Retinal pigment epithelial cell (primary cell): ENCODE measurements at regions not wholly inside any gene's neighbourhood (a gene's known extent, or its start where the extent isn't known, plus 50 kb on each side); places are given as distances from the start of the nearest gene placed in this dataset.

Experiments used
- DNase-seq: peaks from one replicate; pipeline ENCODE4 v3.0.0-alpha.2; 2010; ENCODE audit warnings: low read depth
- H3K4me3 ChIP-seq: 2 replicates; pipeline ENCODE4 v1.5.1; 2011; ENCODE audit warnings: mild to moderate bottlenecking, low read length, control low read depth, moderate library complexity
- TF ChIP-seq, protein P1 (sequence below): conservative IDR thresholded peaks from 2 replicates; pipeline ENCODE4 v1.5.1; 2011; ENCODE audit warnings: low read depth, low read length, control low read depth, inconsistent platforms

DNA sequence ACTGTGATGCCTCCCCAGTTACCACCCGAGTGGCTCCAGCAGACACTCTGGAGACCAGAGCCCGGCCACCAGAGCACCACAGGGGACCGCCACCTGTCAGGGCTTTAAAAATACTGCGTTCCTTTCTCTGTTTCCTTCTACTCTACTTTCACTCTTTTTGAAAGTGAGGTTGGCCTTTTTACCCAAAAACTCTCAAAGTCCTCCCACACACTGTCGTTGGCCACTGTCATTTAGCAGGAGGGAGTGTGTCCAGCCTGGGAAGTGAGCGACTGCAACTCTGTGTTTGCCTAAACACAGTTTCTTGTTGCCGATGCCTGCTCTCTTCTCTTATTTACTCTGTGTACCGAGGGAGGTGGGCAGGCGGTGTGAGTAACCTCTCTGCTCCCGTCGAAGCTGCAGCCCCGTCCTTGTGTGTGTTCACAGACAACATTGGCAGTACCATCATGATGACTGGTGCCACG lies 90.8 kb upstream of the CLDN5 start:
- H3K4me3 ChIP-seq, result no peak overlapping the region
- DNase-seq, result no peak
- TF ChIP-seq, protein P1, sequence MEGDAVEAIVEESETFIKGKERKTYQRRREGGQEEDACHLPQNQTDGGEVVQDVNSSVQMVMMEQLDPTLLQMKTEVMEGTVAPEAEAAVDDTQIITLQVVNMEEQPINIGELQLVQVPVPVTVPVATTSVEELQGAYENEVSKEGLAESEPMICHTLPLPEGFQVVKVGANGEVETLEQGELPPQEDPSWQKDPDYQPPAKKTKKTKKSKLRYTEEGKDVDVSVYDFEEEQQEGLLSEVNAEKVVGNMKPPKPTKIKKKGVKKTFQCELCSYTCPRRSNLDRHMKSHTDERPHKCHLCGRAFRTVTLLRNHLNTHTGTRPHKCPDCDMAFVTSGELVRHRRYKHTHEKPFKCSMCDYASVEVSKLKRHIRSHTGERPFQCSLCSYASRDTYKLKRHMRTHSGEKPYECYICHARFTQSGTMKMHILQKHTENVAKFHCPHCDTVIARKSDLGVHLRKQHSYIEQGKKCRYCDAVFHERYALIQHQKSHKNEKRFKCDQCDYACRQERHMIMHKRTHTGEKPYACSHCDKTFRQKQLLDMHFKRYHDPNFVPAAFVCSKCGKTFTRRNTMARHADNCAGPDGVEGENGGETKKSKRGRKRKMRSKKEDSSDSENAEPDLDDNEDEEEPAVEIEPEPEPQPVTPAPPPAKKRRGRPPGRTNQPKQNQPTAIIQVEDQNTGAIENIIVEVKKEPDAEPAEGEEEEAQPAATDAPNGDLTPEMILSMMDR, result no peak

DNA sequence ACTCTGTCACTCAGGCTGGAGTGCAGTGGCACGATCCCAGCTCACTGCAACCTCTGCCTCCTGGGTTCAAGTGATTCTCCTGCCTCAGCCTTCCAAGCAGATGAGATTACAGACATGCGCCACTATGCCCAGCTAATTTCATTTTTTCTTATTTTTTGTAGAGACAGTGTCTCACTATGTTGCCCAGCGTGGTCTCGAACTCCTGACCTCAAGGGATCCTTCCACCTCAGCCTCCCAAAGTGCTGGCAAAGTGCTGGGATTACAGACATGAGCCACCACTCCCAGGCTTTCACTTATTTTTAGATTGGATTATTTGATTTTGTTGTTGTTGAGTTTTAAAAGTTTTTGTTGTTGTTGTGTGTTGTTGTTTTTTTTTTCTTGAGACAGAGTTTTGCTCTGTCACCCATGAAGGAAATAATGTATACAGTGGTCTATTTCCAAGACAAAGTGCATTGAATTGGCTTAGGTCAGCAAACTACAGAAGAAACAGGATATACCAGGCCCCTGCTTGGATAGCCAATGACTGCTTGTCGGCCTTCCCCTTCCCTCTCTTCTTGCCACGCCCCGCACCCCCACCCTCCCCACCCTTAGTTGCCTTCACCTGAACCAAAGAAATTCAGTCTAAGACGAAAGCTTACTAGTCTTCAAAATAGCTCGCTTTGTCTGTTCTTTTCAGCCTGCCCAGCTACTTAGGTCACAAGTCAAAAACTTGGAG lies 91.8 kb upstream of the CLDN5 start:
- H3K4me3 ChIP-seq, result no peak overlapping the region
- TF ChIP-seq, protein P1, result no peak
- DNase-seq, result no peak

DNA sequence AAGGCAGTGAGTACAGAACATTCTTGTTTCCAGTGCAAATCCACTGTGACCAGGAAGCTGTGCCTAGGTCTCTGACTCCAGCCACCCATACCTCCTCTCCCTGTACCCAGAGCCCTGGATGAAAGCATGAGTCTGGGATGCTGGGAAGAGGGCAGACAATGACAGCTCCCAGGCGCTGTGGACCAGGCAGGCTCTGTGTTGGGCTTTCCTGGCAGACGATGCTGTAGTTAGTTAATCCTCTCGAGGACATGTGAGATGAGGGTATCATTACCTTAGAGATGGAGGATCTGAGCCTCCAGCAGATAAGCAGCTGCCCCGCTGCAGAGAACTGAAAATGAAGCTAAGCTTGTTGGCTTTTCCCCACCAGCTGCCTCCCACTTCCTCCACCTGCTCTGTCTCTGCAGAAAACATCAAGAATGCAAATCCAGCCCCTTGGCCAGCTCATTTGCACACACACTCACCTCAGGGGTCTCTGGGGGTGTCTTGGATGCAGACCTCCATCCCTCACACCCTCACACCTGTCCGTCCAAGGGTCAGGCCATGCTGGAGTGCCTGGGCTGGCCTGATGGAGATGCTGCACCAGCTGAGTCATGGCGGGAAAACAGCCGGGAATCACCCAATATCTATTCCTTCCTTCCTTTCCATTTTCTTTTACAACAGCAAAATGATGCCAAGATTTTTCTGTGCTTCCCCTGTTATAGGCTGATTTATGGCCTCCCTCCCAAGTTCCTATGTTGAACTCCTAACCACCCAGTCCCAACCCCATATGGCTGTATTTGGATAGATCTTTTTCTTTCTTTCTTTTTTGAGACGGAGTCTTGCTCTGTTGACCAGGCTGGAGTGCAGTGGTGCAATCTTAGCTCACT lies 94.9 kb upstream of the SEPTIN5 start:
- no peak overlapping the region for H3K4me3 ChIP-seq
- TF ChIP-seq, protein P1, result no peak
- DNase-seq, result no peak

DNA sequence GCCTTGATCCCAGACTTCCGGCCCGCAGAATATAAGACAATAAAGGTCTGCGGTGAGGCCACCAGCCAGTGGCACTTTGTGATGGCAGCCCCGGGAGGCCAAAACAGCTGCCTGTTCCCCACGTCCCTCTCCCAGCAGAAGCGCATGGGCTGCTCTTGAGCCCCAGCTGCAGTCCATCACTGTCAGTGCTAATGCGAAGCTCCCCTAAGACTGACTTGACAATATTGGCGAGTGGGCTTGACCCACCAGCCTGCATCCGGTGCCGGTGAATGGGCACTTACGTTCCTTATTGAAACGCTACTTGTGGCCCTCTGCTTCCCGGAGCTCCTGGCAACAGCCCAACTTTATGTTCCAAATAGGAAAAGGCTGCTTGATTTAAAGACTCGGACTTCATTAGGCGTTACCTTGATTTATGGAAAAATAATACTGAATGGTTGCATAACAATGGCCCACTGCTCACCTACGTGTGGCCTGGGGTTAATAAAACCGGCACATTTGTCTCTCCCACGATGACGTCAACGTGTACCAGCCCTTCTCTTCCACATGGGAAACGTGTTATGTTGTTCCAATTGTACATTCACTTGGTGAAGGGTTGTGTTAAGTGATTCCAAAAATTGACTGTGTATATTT lies 93.4 kb upstream of the SEPTIN5 start:
- no peak for DNase-seq
- no peak overlapping the region for H3K4me3 ChIP-seq
- TF ChIP-seq, protein P1, result no peak

DNA sequence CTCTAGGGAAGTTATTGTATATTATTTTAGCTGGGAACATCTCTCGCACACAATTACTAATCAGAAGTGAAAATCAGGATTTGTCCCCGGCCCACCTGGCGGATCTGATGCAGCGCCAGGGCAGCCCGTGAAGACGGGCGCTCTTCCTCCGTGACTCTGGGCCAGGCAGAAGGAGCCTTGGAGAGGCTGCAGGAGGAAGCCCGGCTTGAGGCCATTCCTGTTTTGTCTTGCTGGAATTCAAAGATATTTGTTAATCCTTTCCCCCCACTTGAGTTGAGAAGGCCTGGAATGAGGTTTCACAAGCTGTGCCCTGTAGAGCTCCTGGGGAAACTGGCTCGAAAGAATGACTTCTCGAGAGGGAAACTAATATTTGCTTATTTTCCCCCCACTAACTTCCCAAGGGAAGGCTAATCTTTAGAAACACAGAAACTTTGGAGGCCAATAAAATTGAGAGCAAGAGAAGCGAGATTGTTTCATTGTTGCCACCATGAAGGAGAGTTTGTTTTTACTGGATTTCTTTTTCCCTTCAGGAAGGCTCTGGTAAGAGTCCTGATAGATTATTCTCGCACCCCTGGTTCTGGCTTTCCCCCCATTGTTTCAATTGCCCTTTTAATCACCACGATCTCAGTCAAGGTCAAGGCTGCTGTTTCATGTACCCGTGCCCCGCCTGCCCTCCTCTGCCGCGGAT lies 92.8 kb upstream of the SEPTIN5 start:
- no peak overlapping the region for H3K4me3 ChIP-seq
- TF ChIP-seq, protein P1, result no peak
- no peak for DNase-seq

DNA sequence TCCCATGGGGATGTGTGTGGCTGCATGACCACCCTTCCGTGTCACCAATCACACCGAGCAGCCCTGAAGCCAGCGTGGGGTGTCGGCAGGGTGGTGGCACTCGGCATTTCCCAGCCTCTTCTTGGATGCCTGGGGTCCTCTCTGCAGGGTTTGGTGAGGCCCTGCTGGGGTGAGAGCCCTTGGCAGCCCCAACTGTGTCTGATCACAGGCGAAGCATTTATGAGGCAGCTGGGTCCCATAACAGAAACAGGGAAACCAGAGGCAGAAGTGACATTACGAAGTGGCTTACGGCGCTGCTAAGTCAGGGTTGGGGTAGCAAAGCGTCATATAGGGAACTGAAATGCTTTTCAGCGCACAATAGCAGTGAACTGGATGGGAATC lies 92.3 kb upstream of the SEPTIN5 start:
- TF ChIP-seq, protein P1, result no peak
- H3K4me3 ChIP-seq, result no peak overlapping the region
- DNase-seq, result no peak
